ENCODE measurements at regions not wholly inside any gene's neighbourhood (a gene's known extent, or its start where the extent isn't known, plus 50 kb on each side); places are given as distances from the start of the nearest gene placed in this dataset.
"Not testable (repeated sequence)": the region's sequence is repeated elsewhere in the genome, so short reads cannot be mapped to it uniquely, and the experiment has no call there.

GRCh38 chr14:46433381-46433780, 218.2 kb downstream of the RPL10L start:
- DNase-seq (ENCODE audit: low spot score): no peak

DNA sequence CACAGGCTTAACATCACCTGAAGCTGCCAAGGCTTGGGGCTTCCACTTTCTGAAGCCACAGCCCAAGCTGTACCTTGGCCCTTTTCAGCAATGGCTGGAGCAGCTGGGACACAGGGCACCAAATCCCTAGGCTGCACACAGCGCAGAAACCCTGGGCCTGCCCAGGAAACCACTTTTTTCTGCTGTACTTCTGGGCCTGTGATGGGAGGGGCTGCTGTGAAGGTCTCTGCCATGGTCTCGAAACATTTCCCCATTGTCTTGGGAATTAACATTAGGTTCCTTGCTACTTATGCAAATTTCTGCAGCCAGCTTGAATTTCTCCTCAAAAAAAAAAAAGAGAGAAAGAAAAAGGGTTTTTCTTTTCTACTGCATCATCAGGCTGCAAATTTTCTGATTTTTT, 219.1 kb downstream of the RPL10L start:
- no peak for DNase-seq (ENCODE audit: low spot score)

DNA sequence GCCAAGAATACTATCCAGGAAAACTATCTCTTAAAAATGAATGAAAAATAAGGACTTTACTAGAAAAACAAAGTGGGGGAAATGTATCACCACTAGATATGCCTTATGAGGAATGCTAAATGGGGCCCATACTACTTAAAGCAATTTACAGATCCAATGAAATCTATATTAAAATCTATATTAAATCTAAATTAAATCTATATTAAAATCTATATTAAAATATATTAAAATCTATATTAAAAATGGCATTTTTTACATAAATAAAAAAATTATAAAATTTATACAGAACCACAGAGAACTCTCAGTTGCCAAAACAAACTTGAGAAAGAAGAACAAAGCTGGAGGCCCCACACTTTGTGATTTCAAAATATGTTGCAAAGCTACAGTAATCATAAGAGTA, 234.5 kb downstream of the RPL10L start:
- DNase-seq (ENCODE audit: low spot score): no peak

DNA sequence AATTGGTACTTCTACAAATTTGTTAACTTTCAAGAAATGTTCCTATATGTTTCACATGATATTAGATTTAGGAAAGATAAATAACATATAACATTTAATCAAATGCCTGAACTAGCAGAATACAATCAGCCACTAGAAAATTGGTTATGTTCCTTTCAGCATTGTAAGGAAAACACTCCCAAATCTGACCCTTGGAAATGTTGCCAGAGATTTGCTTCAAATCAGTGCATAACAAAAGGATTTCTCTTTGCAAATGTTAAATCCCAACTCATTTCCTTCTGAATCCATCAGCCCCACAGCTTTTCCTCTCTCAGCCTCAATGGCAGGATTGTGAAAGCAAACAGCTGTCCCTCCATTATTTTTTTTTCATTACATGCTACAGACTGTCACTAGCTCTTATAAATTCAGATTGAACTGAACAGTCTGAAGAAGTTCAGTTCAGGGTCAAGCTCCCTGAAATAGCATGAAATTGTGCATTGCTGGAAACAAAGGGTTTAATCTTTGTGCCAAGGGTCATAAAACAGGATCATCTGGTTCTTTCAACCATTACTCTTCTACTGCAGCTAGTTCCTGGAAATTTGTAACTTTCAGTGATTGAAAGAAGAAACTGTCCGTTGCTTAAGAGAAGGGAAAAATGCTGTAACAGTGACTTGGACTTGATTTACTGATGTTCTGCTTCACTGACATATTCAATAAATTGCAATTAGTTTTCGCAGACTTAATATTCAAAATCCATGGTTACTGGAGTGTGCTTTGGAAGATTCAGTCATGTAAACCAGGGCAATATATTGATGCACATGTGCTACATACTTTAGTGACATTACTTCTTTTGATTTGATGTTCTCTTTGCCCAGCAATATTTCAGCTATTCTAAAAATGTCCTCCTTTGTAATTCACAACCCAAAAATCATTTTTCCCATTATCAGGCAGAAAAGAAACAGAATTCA, 246.4 kb downstream of the RPL10L start:
- no peak for DNase-seq (ENCODE audit: low spot score)

GRCh38 chr14:46402001-46402690, 249.4 kb downstream of the RPL10L start:
- not testable (repeated sequence) for DNase-seq (ENCODE audit: low spot score)

- no peak for DNase-seq (ENCODE audit: low spot score)
Measured at GRCh38 chr14:46401066-46401465, 250.5 kb downstream of the RPL10L start.

GRCh38 chr14:46399049-46399448, 252.5 kb downstream of the RPL10L start:
- DNase-seq (ENCODE audit: low spot score): no peak

GRCh38 chr14:46384611-46385010, 267.0 kb downstream of the RPL10L start:
- DNase-seq (ENCODE audit: low spot score): no peak

- no peak for DNase-seq (ENCODE audit: low spot score)
Measured at GRCh38 chr14:46381674-46382073, 269.9 kb downstream of the RPL10L start.

GRCh38 chr14:46378248-46378647, 273.3 kb downstream of the RPL10L start:
- DNase-seq (ENCODE audit: low spot score): no peak

DNA sequence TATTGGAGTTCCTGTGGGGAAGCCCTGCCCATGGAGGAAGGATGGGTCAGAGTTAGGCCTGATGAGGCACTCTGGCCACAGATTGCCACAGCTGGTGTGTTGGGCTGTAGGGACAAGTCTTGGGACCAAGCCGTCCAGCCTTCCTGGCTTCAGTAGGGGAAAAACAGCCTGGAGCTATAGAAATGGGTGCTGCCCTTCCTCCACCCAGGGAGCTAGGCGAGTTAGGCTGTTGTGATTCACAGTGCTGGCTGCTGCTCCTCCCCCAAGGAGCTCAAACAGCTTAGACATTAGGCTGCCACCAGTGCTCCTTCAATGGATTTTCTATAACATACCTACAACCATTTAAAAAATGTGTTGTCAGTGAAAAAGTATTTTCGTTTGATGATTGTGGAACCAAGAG, 274.3 kb downstream of the RPL10L start:
- no peak for DNase-seq (ENCODE audit: low spot score)

DNA sequence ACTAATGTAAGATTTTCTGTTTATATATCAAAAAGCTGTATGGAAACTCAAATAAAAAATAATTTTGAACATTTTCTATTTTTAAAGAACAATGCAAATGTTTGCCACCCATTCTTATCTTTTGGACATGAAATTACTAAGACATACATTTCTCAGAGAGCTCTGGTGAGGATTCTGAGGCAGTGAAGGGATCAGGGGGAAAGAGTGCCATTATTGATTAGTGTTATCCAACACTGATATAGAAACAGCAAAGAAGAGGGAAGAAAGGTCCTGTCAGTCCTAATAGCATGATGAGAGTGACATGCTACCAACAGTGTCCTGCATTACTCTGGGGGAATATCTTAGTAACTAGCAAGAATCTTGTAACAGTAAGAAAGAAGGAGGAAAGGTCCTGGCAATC, 282.2 kb downstream of the RPL10L start:
- DNase-seq (ENCODE audit: low spot score): no peak

GRCh38 chr14:46368275-46368674, 283.3 kb downstream of the RPL10L start:
- no peak for DNase-seq (ENCODE audit: low spot score)

- no peak for DNase-seq (ENCODE audit: low spot score)
Measured at GRCh38 chr14:46352844-46353243, 298.7 kb downstream of the RPL10L start.

DNA sequence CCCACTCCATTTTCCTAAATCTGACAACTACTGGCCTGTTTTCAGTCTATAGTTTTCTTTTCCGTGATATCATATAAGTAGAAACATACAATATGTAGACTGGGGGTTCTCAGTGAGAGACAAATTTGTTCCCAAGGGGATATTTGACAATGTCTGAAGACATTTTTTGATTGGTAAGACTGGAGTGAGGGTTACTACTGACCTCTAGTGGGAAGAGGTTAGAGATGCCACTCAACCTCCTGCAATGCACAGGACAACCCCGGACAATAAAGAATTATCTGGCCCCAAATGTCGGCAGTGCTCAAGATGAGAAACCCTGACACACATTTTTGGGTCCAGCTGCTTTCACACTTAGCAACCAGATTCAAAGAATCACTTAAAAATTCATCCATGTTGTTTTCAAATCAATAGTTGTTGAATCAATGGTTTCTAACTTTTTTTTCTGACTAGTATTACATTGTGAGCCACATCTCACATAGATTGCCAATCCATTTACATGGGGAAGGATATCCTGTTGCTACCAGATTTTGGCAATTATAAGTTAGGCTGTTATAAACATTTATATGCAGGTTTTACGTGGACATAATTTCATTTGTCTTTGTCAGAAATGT, 307.1 kb downstream of the RPL10L start:
- DNase-seq (ENCODE audit: low spot score): no peak

DNA sequence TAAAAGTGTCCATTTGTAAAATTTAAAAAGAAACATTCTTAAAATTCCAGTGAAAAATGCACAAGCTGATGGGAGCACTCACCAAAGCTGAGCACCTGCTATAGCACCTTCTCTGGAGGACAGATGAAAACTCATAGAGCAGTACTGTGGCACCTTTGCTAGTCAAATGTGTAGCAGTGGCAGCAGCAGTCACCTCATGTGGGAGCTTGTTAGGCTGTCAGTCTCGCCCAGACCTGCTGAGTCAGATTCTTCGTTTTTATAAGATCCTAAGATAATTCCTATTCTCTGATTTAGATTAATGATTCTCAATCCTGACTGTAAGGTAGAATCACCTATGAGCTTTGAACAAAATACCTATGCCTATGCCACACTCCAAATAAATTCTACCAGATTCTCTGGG, 325.8 kb downstream of the RPL10L start:
- DNase-seq (ENCODE audit: low spot score): no peak

DNA sequence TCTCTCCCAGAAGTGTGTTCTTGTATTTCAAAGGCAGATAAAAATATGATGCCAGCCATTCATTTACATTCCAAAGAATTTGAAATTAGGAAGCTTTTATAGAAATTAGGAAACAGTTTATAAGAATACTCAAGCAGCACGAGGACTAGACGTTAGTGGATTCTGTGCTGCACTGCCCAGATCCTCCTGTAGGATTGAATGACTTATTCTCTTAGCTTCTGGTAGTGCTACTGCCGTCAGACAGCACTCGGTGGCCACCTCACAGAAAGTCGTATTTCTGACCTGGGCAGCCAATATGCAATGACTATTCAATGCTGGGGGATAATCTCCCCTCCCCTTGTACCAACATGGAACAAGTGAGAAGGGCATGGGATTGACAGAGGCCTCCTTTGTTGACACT, 326.4 kb downstream of the RPL10L start:
- no peak for DNase-seq (ENCODE audit: low spot score)

DNA sequence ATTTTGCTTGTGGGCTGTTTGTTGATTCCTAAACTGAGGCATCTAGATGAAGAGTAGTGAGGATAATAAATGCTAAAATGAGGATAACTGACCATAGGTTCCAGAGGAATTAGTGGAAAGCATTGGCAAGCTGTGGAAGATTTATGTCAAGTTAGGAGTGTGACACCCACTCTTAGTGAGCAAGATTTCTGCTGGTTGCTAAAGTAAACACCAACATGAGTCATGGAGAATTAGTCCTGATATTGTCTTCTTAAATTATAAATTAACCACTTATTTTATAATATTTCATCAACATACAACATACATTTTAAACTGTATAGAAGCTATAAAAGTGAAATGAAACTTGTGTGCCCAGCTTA, 328.2 kb downstream of the RPL10L start:
- no peak for DNase-seq (ENCODE audit: low spot score)

- no peak for DNase-seq (ENCODE audit: low spot score)
Measured at GRCh38 chr14:46322730-46323403, 328.7 kb downstream of the RPL10L start.

DNA sequence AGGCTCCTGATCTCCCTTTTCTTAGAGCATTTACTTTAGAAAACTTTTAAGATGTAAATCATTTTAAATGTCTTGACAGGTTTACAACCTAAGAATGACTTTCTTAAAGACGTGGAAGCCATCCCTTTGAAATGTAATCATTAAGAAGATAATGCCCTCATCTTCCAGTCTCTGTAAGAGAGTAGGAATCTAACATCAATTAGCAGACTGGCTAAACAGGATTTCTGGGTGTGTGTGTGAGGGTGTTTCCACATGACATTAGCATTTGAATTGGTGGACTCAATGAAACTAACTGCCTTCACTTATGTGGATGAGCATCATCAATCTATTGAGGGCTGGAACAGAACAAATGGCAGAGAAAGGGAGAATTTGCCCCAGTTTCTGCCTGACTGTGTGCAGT, 329.5 kb downstream of the RPL10L start:
- DNase-seq (ENCODE audit: low spot score): no peak

DNA sequence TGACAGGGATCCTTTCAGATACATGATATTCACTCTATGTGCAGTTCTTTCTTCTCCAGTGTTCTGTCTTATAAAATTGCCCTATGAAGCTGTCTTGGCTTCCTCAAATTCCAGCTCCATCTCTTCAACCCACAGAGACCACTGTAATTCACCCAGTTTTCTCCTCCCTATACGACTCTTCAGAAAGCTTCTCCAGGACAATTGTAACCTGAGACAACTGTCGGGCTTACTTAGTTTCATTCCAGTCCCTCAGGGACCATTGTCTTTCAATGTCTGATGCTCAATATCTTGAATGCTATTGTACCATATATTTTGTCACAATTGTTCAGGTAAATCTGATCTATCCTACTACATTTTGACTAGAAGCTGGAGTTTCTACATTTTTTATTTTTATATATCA, 345.3 kb downstream of the RPL10L start:
- no peak for DNase-seq (ENCODE audit: low spot score)

GRCh38 chr14:46300765-46301164, 350.8 kb downstream of the RPL10L start:
- no peak for DNase-seq (ENCODE audit: low spot score)

All from putamen (tissue), 1 donor.